Rectal smooth muscle tissue (tissue), 1 donor: ENCODE measurements at regions not wholly inside any gene's neighbourhood (a gene's known extent, or its start where the extent isn't known, plus 50 kb on each side); places are given as distances from the start of the nearest gene placed in this dataset.

ENCODE experiments used
- H3K27ac ChIP-seq: one replicate; pipeline ENCODE4 v1.7.0; 2013; ENCODE audit warnings: low read depth, low read length, inconsistent platforms
- H3K27me3 ChIP-seq: one replicate; pipeline ENCODE4 v1.7.0; 2013; ENCODE audit warnings: low read length; ENCODE audit not compliant: control insufficient read depth, insufficient read depth
- H3K36me3 ChIP-seq: one replicate; pipeline ENCODE4 v1.7.0; 2013; ENCODE audit warnings: low read length; ENCODE audit not compliant: control insufficient read depth, insufficient read depth
- H3K4me1 ChIP-seq: one replicate; pipeline ENCODE4 v1.7.0; 2013; ENCODE audit warnings: low read length; ENCODE audit not compliant: control insufficient read depth, insufficient read depth
- H3K4me3 ChIP-seq: one replicate; pipeline ENCODE4 v1.7.0; 2013; ENCODE audit warnings: low read length
- H3K9ac ChIP-seq: one replicate; pipeline ENCODE4 v1.7.0; 2013; ENCODE audit warnings: low read length

DNA sequence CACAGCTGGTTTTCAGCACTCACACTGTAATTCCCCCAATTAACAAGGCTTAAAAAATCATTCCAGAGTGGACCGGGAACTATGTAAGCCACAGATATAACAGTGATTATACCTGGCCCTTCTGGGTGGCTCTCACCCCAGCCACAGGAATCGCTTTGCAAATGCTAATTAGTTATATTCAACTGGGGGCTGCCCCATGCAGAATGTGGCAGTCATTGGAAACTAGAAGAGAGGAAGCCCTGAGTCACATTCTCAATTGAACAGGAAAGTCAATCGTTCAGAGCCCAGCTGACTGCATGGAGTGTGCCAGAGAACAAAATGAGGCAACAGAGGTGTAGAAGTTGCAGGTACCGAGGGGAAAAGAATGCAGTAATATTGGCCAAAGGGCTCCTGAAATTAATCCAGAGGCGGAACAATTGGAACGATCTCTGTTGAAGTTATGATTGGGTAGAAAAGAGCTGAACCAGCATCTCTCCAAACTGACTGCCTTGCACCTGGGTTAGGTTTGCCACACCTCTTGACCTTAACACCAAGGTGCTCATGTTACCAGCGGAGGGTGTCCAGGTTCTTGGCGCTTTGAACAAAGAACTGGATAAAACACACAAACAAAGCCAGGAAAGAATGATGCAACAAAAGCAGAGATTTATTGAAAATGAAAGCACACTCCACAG is 909.7 kb upstream of the AUTS2 start:
- Histone ChIP-seq H3K9ac (no peak overlapping the region), H3K4me1 (no peaks in the 10 kb centered on the region), H3K27ac (no peak overlapping the region), H3K36me3 (no peaks in the 10 kb centered on the region), H3K4me3 (no peak overlapping the region), H3K27me3 (no peaks in the 10 kb centered on the region)

DNA sequence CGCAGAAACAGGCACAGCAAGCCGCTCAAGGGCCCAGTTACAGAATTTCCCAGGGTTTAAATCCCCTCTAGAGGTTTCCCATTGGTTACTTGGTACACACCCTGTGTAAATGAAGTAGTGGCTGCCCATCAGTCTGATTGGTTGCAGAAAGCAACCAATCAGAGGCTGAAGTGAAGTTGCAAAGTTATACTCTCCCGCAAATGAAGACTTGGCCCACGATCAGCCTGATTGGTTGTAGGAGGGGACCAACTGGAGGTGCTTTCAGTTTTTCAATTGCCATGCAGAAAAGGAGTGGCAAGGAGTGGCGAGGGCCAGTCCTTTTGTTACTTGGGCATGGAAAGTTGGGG is 909.2 kb upstream of the AUTS2 start:
- no peak overlapping the region for H3K4me3 ChIP-seq
- H3K4me1 ChIP-seq, result no peaks in the 10 kb centered on the region
- H3K27me3 ChIP-seq, result no peaks in the 10 kb centered on the region
- H3K27ac ChIP-seq, result no peak overlapping the region
- no peak overlapping the region for H3K9ac ChIP-seq
- no peaks in the 10 kb centered on the region for H3K36me3 ChIP-seq

DNA sequence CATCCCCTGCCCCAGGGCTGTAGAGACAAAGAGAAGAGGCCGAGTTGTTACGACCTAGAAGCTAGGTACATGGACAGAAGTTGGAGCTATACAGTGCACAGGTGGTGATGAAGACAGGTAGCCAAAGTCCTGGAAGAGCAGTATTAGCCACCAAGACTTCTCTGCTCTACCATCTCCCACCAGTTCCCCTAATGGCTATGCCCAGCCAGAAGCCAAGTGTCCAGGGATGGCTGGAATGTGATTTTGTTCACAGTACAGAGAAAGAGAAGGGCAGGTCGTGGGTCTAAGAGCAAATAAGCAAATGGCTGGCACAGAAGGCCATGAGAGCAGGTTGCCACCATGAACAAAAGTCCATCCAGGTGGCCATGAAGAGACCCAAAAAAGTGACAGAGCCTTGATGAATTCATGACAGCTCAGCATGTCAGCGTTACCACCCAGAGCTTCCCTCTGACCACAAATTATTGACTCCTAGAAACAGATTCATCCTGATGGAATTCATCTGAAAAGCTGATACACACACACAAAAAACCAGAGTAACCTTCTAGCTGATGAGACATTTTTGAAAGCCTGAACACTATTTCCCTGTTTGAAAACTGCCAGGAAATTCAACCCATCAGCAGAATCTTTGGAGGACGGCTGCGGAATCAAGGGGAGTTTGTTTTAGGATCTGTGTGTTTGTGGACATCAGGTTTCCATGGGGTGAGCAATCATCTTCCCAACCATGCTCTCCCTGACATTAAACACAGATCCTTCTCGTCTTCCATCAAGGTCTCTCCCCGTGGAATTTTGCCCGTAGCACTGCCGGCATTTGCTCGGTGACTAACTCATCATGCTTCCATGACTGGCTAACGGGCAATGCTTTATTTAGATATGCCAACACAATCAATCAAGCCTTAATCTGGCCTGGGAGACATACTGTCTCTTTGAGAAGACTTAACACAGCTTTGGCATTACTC is 906.7 kb upstream of the AUTS2 start:
- Histone ChIP-seq H3K27me3 (no peaks in the 10 kb centered on the region), H3K4me3 (no peak overlapping the region), H3K4me1 (no peaks in the 10 kb centered on the region), H3K9ac (no peak overlapping the region), H3K36me3 (no peaks in the 10 kb centered on the region), H3K27ac (no peak overlapping the region)

DNA sequence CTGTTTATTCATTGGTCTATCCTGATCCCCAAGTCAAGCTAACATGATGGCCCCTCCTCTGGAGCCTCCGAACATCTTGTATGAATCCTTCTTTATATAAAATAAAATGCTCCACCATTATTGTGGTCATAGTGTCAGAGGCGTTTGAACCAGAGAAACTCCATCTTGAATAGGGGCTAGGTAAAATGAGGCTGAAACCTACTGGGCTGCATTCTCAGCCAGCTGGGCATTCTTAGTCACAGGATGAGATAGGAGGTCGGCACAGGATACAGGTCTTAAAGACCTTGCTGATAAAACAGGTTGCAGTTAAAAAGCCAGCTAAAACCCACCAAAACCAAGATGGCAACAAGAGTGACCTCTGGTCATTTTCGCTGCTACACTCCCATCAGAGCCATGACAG is 905.8 kb upstream of the AUTS2 start:
- Histone ChIP-seq H3K27ac (no peak overlapping the region), H3K36me3 (no peaks in the 10 kb centered on the region), H3K27me3 (no peaks in the 10 kb centered on the region), H3K9ac (no peak overlapping the region), H3K4me3 (no peak overlapping the region), H3K4me1 (no peaks in the 10 kb centered on the region)

DNA sequence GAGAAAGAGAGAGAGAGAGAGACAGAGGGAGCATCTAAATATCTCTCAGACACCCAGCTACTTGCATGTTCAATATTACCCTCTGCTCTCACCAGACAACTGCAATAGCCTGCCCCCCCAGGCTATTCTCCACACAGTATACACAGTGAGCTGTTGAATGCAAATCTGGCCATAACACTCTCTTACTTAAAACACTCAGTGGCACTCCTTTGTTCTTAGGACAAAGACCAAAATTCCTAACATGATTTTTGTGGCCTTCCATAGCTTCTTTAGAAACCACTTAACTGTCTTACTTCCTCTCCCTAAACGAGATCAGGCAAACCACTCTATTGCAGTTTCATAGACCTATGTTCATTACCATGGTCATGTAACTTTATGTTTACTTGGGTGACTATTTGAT is 903.6 kb upstream of the AUTS2 start:
- no peak overlapping the region for H3K4me3 ChIP-seq
- no peaks in the 10 kb centered on the region for H3K27me3 ChIP-seq
- H3K4me1 ChIP-seq, result no peaks in the 10 kb centered on the region
- H3K36me3 ChIP-seq, result no peaks in the 10 kb centered on the region
- H3K9ac ChIP-seq, result no peak overlapping the region
- H3K27ac ChIP-seq, result no peak overlapping the region

DNA sequence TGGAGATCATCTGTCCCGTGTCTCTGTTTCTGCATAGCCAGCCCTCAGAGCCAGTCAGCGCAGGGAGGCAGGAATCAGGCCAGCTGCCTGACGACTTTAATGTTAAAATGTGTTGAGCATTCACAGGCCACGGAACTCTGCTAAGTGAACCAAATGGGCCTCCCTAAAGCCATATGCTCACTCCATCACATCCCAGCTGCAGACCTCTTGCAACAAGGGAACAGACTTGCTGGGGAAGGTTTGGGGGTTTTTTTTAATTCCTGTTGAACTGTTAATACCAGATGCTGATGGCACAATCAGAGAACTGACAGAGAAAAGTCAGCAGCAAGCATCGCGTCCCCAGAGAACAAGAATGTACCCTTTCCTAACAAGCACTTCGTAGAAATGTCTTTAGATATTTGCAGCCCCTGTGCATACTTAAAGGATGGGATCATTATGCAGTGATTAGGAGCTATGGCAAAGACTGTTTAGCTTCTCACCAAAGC is 900.4 kb upstream of the AUTS2 start:
- no peak overlapping the region for H3K9ac ChIP-seq
- no peaks in the 10 kb centered on the region for H3K27me3 ChIP-seq
- no peaks in the 10 kb centered on the region for H3K4me1 ChIP-seq
- no peaks in the 10 kb centered on the region for H3K36me3 ChIP-seq
- no peak overlapping the region for H3K4me3 ChIP-seq
- no peak overlapping the region for H3K27ac ChIP-seq

DNA sequence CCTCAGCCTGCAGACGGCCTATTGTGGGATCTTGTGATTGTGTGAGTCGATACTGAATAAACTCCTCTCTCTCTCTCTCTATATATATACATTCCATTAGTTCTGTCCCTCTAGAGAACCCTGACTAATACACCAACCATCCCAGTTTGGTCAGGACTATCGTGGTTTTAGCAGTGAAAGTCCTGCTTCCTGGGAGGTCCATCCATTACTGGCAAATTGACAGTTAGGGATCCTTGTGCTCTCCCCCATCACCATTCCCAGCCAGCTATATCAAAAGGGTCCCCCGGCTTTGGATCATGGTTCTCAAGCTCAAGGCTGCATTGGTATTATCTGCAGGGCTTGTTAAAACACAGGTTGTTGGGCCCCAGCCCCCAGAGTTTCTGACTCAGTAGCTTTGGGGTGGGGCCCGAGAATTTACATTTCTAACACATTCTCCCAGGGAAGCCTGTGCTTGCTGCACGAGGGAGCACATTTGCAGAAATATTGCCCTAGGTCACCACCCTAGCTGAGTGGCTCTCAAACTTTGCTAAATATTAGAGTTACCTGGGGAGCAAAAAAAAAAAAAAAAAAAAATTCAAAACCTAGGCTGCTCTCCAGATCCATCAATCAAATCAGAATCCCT is 899.1 kb upstream of the AUTS2 start:
- Histone ChIP-seq H3K36me3 (no peaks in the 10 kb centered on the region), H3K9ac (no peak overlapping the region), H3K27ac (no peak overlapping the region), H3K4me1 (no peaks in the 10 kb centered on the region), H3K27me3 (no peaks in the 10 kb centered on the region), H3K4me3 (no peak overlapping the region)

GRCh38 chr7:68700414-68700813 is 897.9 kb upstream of the AUTS2 start:
- Histone ChIP-seq H3K4me1 (no peaks in the 10 kb centered on the region), H3K36me3 (no peaks in the 10 kb centered on the region), H3K9ac (no peak overlapping the region), H3K4me3 (no peak overlapping the region), H3K27ac (no peak overlapping the region), H3K27me3 (no peaks in the 10 kb centered on the region)

GRCh38 chr7:68706291-68706690 is 892.0 kb upstream of the AUTS2 start:
- Histone ChIP-seq H3K4me3 (no peak overlapping the region), H3K27ac (no peak overlapping the region), H3K9ac (no peak overlapping the region), H3K36me3 (no peaks in the 10 kb centered on the region), H3K27me3 (no peaks in the 10 kb centered on the region), H3K4me1 (no peaks in the 10 kb centered on the region)

GRCh38 chr7:68707159-68707558 is 891.1 kb upstream of the AUTS2 start:
- Histone ChIP-seq H3K9ac (no peak overlapping the region), H3K27me3 (no peaks in the 10 kb centered on the region), H3K27ac (no peak overlapping the region), H3K4me3 (no peak overlapping the region), H3K36me3 (no peaks in the 10 kb centered on the region), H3K4me1 (no peaks in the 10 kb centered on the region)

- H3K9ac ChIP-seq, result no peak overlapping the region
- H3K4me1 ChIP-seq, result no peaks in the 10 kb centered on the region
- H3K27ac ChIP-seq, result no peak overlapping the region
- no peak overlapping the region for H3K4me3 ChIP-seq
- H3K27me3 ChIP-seq, result no peaks in the 10 kb centered on the region
- H3K36me3 ChIP-seq, result no peaks in the 10 kb centered on the region
These were observed 890.3 kb upstream of the AUTS2 start for GRCh38 chr7:68707958-68708357.

DNA sequence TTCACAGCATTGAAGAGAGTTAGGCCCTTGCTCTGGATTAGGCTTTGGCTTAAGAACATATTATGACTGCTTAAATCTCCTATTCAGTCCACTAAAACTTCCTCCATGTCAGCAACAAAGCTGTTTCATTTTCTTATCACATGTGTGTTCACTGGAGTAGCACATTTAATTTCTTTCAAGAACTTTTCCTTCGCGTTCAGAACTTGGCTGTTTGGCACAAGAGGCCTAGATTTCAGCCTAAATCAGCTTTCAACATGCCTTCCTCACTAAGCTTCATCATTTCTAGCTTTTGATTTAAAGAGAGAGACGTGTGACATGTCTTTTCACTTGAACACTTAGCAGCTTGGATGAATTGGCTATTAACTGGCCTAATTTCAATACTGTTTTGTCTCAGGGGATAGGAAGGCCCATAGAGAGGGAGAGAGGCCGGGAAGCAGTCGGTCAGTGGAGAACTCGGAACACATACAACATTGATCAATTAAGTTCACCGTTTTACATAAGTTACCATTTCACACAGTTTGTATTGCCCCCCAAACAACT is 885.2 kb upstream of the AUTS2 start:
- Histone ChIP-seq H3K9ac (no peak overlapping the region), H3K27me3 (no peaks in the 10 kb centered on the region), H3K36me3 (no peaks in the 10 kb centered on the region), H3K27ac (no peak overlapping the region), H3K4me3 (no peak overlapping the region), H3K4me1 (no peaks in the 10 kb centered on the region)
